ENCODE measurements at regions not wholly inside any gene's neighbourhood (a gene's known extent, or its start where the extent isn't known, plus 50 kb on each side); places are given as distances from the start of the nearest gene placed in this dataset.

- TF ChIP-seq CTCF (IDR thresholded peaks at IDR 0.05; ENCODE audit: low read length) (no peak), EZH2 (optimal IDR thresholded peaks at IDR 0.05; ENCODE audit: low read depth, low read length) (no peak)
These were observed 479.8 kb downstream of the RAPGEF2 start for GRCh38 chr4:159582685-159583084.

All from MM.1S (cell line).